ENCODE measurements at regions not wholly inside any gene's neighbourhood (a gene's known extent, or its start where the extent isn't known, plus 50 kb on each side); places are given as distances from the start of the nearest gene placed in this dataset.
"Not testable (repeated sequence)": the region's sequence is repeated elsewhere in the genome, so short reads cannot be mapped to it uniquely, and the experiment has no call there.

DNA sequence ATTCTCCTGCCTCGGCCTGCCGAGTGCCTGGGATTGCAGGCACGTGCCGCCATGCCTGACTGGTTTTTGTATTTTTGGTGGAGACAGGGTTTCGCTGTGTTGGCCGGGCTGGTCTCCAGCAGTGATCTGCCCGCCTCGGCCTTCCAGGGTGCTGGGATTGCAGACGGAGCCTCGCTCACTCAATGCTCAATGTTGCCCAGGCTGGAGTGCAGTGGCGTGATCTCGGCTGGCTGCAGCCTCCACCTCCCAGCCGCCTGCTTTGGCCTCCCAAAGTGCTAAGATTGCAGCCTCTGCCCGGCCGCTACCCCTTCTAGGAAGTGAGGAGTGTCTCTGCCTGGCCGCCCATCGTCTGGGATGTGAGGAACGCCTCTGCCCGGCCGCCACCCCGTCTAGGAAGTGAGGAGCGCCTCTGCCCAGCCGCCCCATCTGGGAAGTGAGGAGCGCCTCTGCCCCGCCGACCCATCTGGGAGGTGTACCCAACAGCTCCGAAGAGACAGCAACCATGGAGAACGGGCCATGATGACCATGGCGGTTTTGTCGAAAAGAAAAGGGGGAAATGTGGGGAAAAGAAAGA, 153.7 kb downstream of the C3orf38 start:
- not testable (repeated sequence) for TF ChIP-seq POLR2AphosphoS5, POLR2A (IDR thresholded peaks at IDR 0.05)
- TF ChIP-seq, protein P1, sequence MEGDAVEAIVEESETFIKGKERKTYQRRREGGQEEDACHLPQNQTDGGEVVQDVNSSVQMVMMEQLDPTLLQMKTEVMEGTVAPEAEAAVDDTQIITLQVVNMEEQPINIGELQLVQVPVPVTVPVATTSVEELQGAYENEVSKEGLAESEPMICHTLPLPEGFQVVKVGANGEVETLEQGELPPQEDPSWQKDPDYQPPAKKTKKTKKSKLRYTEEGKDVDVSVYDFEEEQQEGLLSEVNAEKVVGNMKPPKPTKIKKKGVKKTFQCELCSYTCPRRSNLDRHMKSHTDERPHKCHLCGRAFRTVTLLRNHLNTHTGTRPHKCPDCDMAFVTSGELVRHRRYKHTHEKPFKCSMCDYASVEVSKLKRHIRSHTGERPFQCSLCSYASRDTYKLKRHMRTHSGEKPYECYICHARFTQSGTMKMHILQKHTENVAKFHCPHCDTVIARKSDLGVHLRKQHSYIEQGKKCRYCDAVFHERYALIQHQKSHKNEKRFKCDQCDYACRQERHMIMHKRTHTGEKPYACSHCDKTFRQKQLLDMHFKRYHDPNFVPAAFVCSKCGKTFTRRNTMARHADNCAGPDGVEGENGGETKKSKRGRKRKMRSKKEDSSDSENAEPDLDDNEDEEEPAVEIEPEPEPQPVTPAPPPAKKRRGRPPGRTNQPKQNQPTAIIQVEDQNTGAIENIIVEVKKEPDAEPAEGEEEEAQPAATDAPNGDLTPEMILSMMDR (IDR thresholded peaks at IDR 0.05) = not testable (repeated sequence)

Data from breast epithelium (tissue), 3 donors.